ENCODE measurements at regions not wholly inside any gene's neighbourhood (a gene's known extent, or its start where the extent isn't known, plus 50 kb on each side); places are given as distances from the start of the nearest gene placed in this dataset.

DNA sequence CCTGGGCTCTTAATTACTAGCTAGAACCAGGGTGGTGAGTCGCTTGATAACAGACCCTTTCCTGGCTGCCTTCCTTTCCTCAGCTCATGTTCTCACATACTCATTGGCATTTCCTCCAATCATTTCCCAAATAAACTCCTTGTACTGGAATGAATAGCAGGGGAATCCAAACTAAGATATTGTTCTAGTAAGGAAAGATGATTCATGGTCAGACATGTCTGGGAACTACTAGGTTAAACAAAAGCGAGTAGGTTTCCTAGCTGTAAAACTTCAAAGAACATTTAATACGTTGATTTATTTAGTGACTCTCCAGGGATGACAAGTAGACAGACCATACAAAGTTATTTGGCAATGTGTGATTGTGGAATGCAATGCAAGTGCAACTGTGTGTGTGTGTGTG, 121.2 kb upstream of the KCNJ6 start:
- intact Hi-C loops (cut with DNase I, micrococcal nuclease) = no loop called here

DNA sequence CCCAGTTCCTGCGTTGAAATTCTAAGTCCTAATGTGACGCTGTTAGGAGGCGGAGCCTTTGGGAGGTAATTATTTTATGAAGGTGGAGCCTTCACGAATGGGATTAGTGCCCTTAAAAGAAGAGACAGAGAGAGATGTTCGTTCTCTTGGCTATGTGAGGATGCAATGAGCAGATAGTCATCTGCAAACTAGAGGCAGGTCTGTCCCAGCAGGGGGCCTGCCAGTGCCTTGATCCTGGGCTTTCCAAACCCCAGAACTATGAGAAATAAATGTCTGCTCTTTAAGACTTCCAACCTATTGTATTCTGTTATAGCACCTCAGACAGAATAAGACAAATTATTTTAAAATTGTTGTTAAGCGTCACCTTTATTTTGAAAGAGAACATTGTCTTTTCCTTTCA, 123.1 kb upstream of the KCNJ6 start:
- intact Hi-C loops (cut with DNase I, micrococcal nuclease) = no loop called here
- no peak for ATAC-seq

More for the DNA sequence above, 121.2 kb upstream of the KCNJ6 start:
- ATAC-seq (no peak), DNase-seq (no peak)

GRCh38 chr21:38039841-38040240, 123.6 kb upstream of the KCNJ6 start:
- no peak for DNase-seq
- intact Hi-C loops (cut with DNase I, micrococcal nuclease) = no loop called here
- no peak for ATAC-seq

More for the DNA sequence above, 123.1 kb upstream of the KCNJ6 start:
- DNase-seq = no peak

- intact Hi-C loops (cut with DNase I, micrococcal nuclease) = no loop called here
- DNase-seq = no peak
Measured at GRCh38 chr21:38041493-38041892, 125.2 kb upstream of the KCNJ6 start.

DNA sequence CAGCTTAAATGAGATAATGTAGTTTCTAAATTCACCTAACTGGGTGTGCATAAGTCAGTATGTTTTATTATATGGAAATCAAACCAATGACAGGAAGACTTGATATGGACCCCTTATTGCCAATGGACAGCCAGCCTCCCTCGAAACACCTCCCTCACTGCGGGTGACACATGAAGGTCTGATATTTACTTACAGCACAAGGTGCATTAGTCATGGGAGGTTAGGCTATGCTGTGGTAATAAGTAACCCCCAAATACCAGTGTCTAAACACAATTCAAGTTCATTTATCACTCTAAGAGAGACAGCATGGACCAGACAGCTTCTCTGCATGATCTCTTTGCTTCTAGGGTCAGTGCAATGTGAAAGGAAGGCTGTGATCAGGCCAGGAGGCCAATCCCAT, 126.0 kb upstream of the KCNJ6 start:
- DNase-seq (no peak), ATAC-seq (no peak)
- intact Hi-C loops (cut with DNase I, micrococcal nuclease) = no loop called here

More at GRCh38 chr21:38041493-38041892, 125.2 kb upstream of the KCNJ6 start:
- ATAC-seq = no peak

DNA sequence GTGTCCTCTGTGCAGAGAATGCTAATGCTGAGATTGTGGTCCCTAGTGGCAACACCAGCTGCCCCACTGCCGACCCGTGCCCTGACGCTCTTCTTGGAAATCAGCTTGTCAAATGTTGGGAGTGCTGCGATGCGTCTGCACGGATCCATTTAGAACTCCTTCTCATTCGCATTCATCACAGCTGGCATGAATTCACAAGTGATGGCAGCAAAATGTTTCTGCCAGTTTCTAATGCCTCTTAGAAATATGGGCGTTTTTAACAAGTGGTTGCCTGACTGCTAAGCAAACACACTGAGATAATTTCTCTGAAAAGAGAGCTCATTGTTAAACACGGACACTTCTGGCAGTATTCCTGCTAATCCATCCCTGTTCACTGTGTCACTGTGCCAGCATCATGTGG, 131.9 kb upstream of the KCNJ6 start:
- no peak for DNase-seq
- intact Hi-C loops (cut with DNase I, micrococcal nuclease) = no loop called here
- no peak for ATAC-seq

DNA sequence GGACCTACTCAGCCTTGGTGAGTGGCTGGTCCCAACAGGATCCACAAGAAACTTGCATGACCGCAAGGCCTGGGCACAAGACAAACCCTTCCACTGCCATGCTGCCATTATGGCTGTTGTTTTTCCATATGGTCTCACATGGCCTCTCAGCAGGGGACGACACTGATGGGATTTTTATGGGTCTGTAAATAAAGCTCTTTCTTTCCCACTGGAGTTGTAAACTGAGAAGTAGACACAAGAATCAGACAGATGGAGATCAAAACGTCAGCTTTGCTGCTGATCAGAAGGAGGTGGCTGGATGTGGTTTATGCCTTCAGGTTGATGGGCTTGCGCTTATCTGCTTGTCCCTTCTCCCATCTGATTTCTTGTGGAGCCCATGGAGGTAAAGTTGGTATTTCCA, 138.1 kb upstream of the KCNJ6 start:
- DNase-seq (no peak), ATAC-seq (no peak)
- intact Hi-C loops (cut with DNase I, micrococcal nuclease) = no loop called here

DNA sequence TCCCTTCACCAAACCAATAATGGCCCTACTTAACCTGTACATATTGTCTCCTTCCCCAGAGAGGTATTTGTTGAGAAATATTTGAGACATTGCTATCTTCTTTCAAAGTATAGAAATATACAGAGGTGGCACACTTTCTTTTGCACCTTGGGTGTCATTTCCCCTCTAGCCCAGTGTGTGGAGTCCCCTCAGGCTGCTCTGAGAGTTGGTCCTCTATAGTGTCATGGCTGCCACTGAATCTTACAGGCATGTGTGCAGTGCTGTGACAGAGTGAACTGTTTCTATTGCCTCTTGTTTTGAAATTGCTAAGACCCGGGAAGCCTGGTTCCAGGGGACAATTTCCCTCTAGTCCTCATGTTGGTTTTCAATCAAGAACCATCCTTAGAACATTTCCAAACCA, 140.2 kb upstream of the KCNJ6 start:
- no peak for ATAC-seq
- intact Hi-C loops (cut with DNase I, micrococcal nuclease) = no loop called here
- no peak for DNase-seq

GRCh38 chr21:38057626-38058025, 141.4 kb upstream of the KCNJ6 start:
- intact Hi-C loops (cut with DNase I, micrococcal nuclease) = no loop called here
- DNase-seq (no peak), ATAC-seq (no peak)

DNA sequence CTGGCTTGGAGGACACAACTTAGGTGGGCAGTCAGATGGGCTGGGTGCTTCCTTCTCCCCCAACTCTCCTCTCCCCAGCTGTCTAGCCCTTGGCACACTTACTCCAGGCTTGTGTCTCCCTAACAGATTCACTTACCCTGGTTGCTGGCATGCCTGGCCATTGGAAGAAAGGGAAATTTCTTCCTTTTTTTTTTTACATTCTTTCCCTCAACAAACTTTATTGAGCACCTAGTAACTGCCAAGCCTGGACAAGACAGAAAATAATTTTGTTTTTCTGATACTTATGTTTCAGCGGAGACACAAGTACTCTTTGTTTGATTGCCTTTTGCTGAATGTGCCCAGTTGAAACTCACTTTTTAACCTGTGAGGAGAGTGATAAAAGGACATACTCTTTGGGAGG, 144.3 kb upstream of the KCNJ6 start:
- intact Hi-C loops (cut with DNase I, micrococcal nuclease) = no loop called here
- no peak for ATAC-seq
- no peak for DNase-seq

DNA sequence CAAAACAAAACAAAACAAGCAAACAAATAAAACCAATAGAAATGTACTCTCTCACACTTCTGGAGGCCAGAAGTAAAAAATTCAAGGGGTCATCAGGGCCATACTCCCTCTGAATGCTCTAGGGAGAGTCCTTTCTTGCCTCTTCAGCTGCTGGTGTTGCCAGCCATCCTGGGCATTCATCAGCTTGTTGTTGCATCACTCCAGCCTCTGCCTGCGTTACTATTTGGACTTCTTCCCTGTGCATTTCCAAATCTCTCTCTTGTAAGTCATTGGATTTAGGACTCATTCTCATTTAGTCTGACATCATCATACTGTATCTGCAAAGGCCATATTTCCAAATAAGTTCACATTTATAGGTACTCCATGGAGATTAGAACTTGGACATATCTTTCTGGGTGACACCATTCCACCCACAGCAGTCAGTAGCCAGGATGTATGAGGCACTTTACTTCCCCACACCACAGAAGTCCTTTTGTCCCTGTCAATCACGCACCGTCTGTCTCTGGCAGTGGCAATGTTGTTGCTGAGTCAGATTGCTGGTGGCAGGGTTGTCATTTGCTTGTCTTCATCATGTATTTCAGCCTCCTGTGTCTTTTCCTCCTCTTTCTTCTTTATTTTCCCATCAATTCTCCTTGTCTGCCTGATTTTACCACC, 151.0 kb upstream of the KCNJ6 start:
- intact Hi-C loops (cut with DNase I, micrococcal nuclease) = no loop called here
- no peak for DNase-seq
- no peak for ATAC-seq

DNA sequence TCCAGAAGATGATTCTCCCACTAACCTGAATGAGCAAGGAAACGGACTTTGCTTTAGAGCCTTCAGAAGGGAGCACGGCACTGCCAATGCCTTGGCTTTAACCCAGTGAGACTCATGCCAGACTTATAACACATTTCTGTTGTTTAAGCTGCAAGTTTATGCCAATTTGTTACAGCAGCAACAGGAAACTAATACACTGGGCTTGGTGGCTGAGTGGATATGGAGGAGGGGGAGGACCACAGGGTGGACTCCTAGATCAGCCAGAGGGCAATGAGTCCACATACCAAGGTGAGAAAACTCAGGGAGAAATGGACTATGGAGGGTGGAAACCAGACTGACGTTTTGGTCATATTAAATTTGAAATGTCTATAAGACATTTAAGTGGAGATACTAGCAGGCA, 156.2 kb upstream of the KCNJ6 start:
- no peak for ATAC-seq
- intact Hi-C loops (cut with DNase I, micrococcal nuclease) = no loop called here
- DNase-seq = no peak

GRCh38 chr21:38075833-38076587, 159.8 kb upstream of the KCNJ6 start:
- intact Hi-C loops (cut with DNase I, micrococcal nuclease) = no loop called here
- no peak for DNase-seq
- no peak for ATAC-seq

GRCh38 chr21:38077569-38077968, 161.3 kb upstream of the KCNJ6 start:
- DNase-seq = no peak
- no peak for ATAC-seq
- intact Hi-C loops (cut with DNase I, micrococcal nuclease) = no loop called here

DNA sequence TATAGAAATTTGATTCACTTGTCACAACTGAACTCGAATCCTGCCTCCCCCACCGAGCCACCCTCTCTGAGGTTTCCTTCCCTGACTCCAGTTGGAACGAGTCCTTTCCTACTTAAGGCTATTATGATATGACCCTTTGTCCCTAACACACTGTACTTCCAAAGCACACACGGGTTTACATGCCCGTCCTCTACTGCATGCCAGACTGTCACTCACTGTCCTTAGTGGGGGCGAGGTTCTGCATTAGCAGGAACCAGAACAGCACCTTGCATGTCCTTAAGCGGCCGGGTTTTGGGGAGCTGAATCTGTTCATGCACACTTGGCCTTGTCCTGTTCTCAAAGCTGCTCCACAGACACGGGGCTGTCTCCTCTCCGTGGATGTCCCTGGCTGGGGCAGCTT, 164.6 kb upstream of the KCNJ6 start:
- DNase-seq (no peak), ATAC-seq (no peak)
- intact Hi-C loops (cut with DNase I, micrococcal nuclease) = no loop called here

DNA sequence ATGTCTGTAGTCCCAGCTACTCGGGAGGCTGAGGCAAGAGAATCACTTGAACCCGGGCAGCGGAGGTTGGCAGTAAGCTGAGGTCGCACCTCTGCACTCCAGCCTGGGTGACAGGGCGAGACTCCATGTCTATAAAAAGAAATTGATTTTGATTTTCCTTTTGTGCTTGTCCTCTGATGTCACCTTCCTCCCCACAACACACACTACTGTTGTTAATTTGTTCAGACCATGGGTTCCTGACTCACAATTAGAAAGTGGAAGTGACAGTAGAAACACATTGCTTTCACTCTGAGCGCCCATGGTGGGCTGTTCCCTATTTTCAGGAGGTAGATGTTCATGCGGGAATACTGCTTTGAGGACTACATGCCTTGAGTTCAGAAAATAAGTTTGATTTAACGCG, 165.5 kb upstream of the KCNJ6 start:
- ATAC-seq (no peak), DNase-seq (no peak)
- intact Hi-C loops (cut with DNase I, micrococcal nuclease) = no loop called here

- DNase-seq = no peak
- intact Hi-C loops (cut with DNase I, micrococcal nuclease) = no loop called here
- ATAC-seq = no peak
Measured at GRCh38 chr21:38082936-38083485, 166.8 kb upstream of the KCNJ6 start.

DNA sequence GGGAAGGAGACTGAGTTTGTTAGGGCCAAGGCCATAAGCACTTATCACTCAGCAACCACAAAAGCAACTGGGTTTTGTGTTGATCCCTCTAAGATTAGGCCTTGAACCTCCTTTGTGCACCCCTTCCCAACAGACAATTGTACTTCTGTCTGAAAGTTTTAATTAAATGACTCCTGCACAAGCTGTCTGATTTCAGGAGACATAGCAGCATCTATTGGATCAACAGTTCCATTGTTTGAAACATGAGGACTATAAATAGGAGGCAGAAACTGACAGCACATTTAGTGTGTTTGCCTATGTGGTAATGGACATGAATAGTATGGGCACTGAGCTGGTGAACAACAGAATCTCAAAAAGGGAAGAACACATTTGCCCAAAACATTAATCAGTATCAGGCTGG, 167.3 kb upstream of the KCNJ6 start:
- no peak for ATAC-seq
- intact Hi-C loops (cut with DNase I, micrococcal nuclease) = no loop called here
- DNase-seq = no peak

DNA sequence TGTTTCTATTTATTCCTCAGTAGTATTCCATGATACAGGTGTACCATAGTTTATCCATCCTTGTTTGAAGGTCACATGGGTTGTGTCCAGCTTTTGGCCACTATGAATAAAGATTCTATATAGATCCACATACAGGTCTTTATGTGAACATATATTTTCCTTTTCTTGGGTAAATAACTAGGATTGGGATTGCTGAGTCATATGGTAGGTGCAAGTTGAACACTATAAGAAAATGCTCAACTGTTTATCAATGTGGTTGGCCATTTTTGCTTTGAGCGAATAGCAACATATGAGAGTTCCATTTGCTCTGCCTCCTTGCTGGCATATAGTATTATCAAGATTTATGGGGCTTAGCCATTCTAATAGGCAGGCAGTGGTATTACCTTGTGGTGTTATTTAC, 170.2 kb upstream of the KCNJ15 start:
- ATAC-seq (no peak), DNase-seq (no peak)
- intact Hi-C loops (cut with DNase I, micrococcal nuclease) = no loop called here

DNA sequence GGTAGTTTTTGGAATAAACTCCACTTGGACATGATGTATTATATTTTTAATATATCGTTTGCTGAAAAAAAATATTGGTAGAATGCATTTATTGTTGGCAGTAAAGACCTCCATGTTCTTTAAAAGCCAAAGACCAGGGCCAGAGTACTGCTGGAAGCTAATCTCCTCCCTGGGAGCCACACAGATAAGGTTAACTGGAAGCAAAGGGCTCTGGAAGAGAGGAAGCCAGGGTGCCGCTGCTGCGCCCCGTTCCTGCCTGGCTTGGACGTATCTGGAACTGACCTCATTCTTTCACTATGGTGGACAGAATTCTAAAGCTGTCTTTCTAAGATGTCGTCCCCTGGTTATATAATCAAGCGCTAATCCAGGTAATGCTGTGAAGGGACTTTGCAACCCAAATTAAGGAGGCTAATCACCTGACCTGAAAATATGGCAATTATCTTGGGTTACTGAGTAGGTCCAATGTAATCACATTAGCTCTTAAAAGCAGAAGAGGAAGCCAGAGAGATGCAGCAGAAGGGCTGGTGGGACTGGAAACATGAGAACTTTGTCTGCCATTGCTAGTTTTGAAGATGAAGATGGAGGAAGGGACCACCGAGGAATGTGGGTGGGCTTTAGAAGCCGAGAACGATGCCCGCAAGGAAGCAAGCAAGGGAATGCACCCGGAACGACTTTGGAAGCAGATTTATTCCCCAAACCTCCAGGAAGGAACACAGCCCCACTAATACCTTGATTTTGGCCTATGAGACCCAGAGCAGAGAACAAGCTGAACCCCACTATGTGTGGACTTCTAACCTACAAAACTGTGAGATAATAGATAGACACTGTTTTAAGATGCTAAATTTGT, 167.7 kb upstream of the KCNJ15 start:
- no peak for DNase-seq
- no peak for ATAC-seq
- intact Hi-C loops (cut with DNase I, micrococcal nuclease) = no loop called here
